CD4-positive, alpha-beta T cell treated with Interferon alpha-2 for 1 hour (primary cell): ENCODE measurements at regions not wholly inside any gene's neighbourhood (a gene's known extent, or its start where the extent isn't known, plus 50 kb on each side); places are given as distances from the start of the nearest gene placed in this dataset.

Experiments
- DNase-seq, 2 donors: peaks; one replicate each; pipeline ENCODE4 v3.0.0-alpha.2; 2020 to 2022

- no peak for DNase-seq
Observed at GRCh38 chr2:139819273-139819796, 1039.1 kb upstream of the NXPH2 start.

GRCh38 chr2:139814458-139814857, 1034.3 kb upstream of the NXPH2 start:
- DNase-seq, result no peak

- DNase-seq, result no peak
Observed at GRCh38 chr2:139813340-139813739, 1033.2 kb upstream of the NXPH2 start.

GRCh38 chr2:139805441-139805840, 1025.3 kb upstream of the NXPH2 start:
- no peak for DNase-seq

GRCh38 chr2:139798391-139798790, 1018.2 kb upstream of the NXPH2 start:
- no peak for DNase-seq

- no peak for DNase-seq
Observed at GRCh38 chr2:139790807-139791752, 1010.9 kb upstream of the NXPH2 start.

GRCh38 chr2:139790136-139790535, 1009.9 kb upstream of the NXPH2 start:
- DNase-seq, result no peak

GRCh38 chr2:139778732-139779131, 998.5 kb upstream of the NXPH2 start:
- DNase-seq, result no peak

- no peak for DNase-seq
Observed at GRCh38 chr2:139773720-139774277, 993.6 kb upstream of the NXPH2 start.

GRCh38 chr2:139769633-139770032, 989.4 kb upstream of the NXPH2 start:
- no peak for DNase-seq

GRCh38 chr2:139763705-139764104, 983.5 kb upstream of the NXPH2 start:
- no peak for DNase-seq

- no peak for DNase-seq
Observed at GRCh38 chr2:139759000-139759505, 978.9 kb upstream of the NXPH2 start.

GRCh38 chr2:139746901-139747300, 966.7 kb upstream of the NXPH2 start:
- DNase-seq, result no peak

- no peak for DNase-seq
Observed at GRCh38 chr2:139744273-139744672, 964.1 kb upstream of the NXPH2 start.

GRCh38 chr2:139742216-139743172, 962.3 kb upstream of the NXPH2 start:
- no peak for DNase-seq

GRCh38 chr2:139737659-139738058, 957.5 kb upstream of the NXPH2 start:
- no peak for DNase-seq

GRCh38 chr2:139730197-139730596, 950.0 kb upstream of the NXPH2 start:
- DNase-seq, result no peak

GRCh38 chr2:139721411-139721995, 941.3 kb upstream of the NXPH2 start:
- DNase-seq, result no peak

- DNase-seq, result no peak
Observed at GRCh38 chr2:139720056-139720455, 939.9 kb upstream of the NXPH2 start.

- DNase-seq, result no peak
Observed at GRCh38 chr2:139704606-139705005, 924.4 kb upstream of the NXPH2 start.

GRCh38 chr2:139694327-139694726, 914.1 kb upstream of the NXPH2 start:
- no peak for DNase-seq

- no peak for DNase-seq
Observed at GRCh38 chr2:139686205-139686604, 906.0 kb upstream of the NXPH2 start.
